K562 (cell line): ENCODE measurements at regions not wholly inside any gene's neighbourhood (a gene's known extent, or its start where the extent isn't known, plus 50 kb on each side); places are given as distances from the start of the nearest gene placed in this dataset.

ENCODE experiments used
- ATAC-seq: fragments of 200-7000 bp; cut with Tn5 transposase; 3 replicates; pipeline ENCODE4 v1.9.1; 2020; ENCODE audit warnings: moderate library complexity
- BruUV-seq: library from RNA; stranded (reverse); fragments of 400-500 nt; replicated peaks from 2 replicates; lab custom pipeline; 2021; lab: Mats Ljungman, UMichigan
- CTCF ChIA-PET: fragments of 300-600 bp; formaldehyde crosslinking; extraction: SDS; loops from one replicate; lab custom pipeline; 2021; ENCODE audit warnings: low intra/inter-chr PET ratio; lab: Yijun Ruan, JAX
- POLR2A ChIA-PET: fragments of 300-600, 350-650 bp; sonication (Branson Sonifier 250); formaldehyde crosslinking; extraction: SDS; loops from one replicate; lab custom pipeline; 2021; ENCODE audit warnings: antibody characterized with exemption, inconsistent platforms; lab: Yijun Ruan, JAX
- DNase-seq, 4 experiments: peaks; one replicate each; pipeline versions ENCODE4 v3.0.0 to v3.0.0-alpha.2; 2011 to 2018; ENCODE audit warnings: low spot score in 3 of 4, mixed read lengths in 3 of 4; ENCODE audit errors: extremely low read depth in 1 of 4
- FAIRE-seq: peaks from 2 replicates; lab custom pipeline; 2011; peaks lifted over from hg19 to GRCh38; lab: Jason Lieb, UNC
- H2AFZ ChIP-seq: 2 replicates; pipeline ENCODE4 v1.6.0; 2011; ENCODE audit warnings: low read depth, low read length, control low read depth, inconsistent platforms
- H3K27ac ChIP-seq: fragments of 200-600 bp; 3 replicates; pipeline ENCODE4 v1.8.0; 2011; ENCODE audit warnings: low read depth, mild to moderate bottlenecking, control low read depth, inconsistent platforms, low read length, moderate library complexity, mixed read lengths; ENCODE audit errors: extremely low read depth
- H3K27me3 ChIP-seq, 2 experiments: fragments of 300-600 bp in 1 of 2; 2 replicates in 1 of 2; 3 replicates in 1 of 2; pipeline versions ENCODE4 v1.6.0 to v1.8.0; 2011; ENCODE audit warnings: inconsistent platforms in 2 of 2, low read length in 2 of 2, mild to moderate bottlenecking in 1 of 2, mixed read lengths in 1 of 2, moderate library complexity in 1 of 2; ENCODE audit not compliant: control insufficient read depth in 2 of 2, insufficient read depth in 2 of 2
- H3K36me3 ChIP-seq: fragments of 300-600 bp; 3 replicates; pipeline ENCODE4 v1.8.0; 2011; ENCODE audit warnings: mild to moderate bottlenecking, low read length, inconsistent platforms; ENCODE audit not compliant: control insufficient read depth, insufficient read depth
- H3K4me1 ChIP-seq, 2 experiments: fragments of 200-600 bp in 1 of 2; replicated peaks in 1 of 2; 2 replicates in 1 of 2; 3 replicates in 1 of 2; pipeline versions ENCODE4 v1.5.1 to v1.8.0; 2011; ENCODE audit warnings: inconsistent platforms in 2 of 2, low read length in 2 of 2, mild to moderate bottlenecking in 1 of 2, mixed read lengths in 1 of 2, moderate library complexity in 1 of 2; ENCODE audit not compliant: control insufficient read depth in 2 of 2, insufficient read depth in 2 of 2
- H3K4me2 ChIP-seq: 2 replicates; pipeline ENCODE4 v1.6.1; 2011; ENCODE audit warnings: low read length, control low read depth, inconsistent platforms, mixed read lengths; ENCODE audit not compliant: insufficient read depth
- H3K4me3 ChIP-seq: fragments of 200-600 bp; sonication (generic), shearing (Covaris generic); 2 replicates; pipeline ENCODE4 v1.5.1; 2016; ENCODE audit warnings: control low read depth, inconsistent platforms
- H3K79me2 ChIP-seq: fragments of 200-600 bp; 3 replicates; pipeline ENCODE4 v1.8.0; 2011; ENCODE audit warnings: low read length, inconsistent platforms; ENCODE audit not compliant: control insufficient read depth, insufficient read depth
- H3K9ac ChIP-seq, 2 experiments: 2 replicates each; pipeline versions ENCODE4 v1.6.0 to v1.6.1; 2011; ENCODE audit warnings: low read depth in 2 of 2, low read length in 2 of 2, control low read depth in 1 of 2, inconsistent platforms in 1 of 2, mild to moderate bottlenecking in 1 of 2, mixed read lengths in 1 of 2; ENCODE audit not compliant: insufficient read depth in 1 of 2
- H3K9me1 ChIP-seq: one replicate; pipeline ENCODE4 v1.6.0; 2011; ENCODE audit warnings: inconsistent platforms, mild to moderate bottlenecking, low read length, moderate library complexity; ENCODE audit not compliant: control insufficient read depth, insufficient read depth
- H3K9me3 ChIP-seq: replicated peaks from 2 replicates; pipeline ENCODE4 v1.5.1; 2011; ENCODE audit warnings: low read depth, low read length, inconsistent platforms; ENCODE audit not compliant: control insufficient read depth, insufficient read depth
- H4K20me1 ChIP-seq: replicated peaks from 2 replicates; pipeline ENCODE4 v1.6.1; 2011; ENCODE audit warnings: low read length, inconsistent platforms, mixed read lengths; ENCODE audit not compliant: control insufficient read depth, insufficient read depth
- CAMTA2 ChIP-seq: fragments of 250-450 bp; sonication (Bioruptor Pico); conservative IDR thresholded peaks from 2 replicates; pipeline ENCODE4 v1.5.1; 2022
- CHD2 ChIP-seq: IDR thresholded peaks from 2 replicates; pipeline ENCODE4 v1.6.1; 2011; ENCODE audit warnings: low read depth, low read length
- GABPB2 ChIP-seq: fragments of 250-450 bp; sonication (Bioruptor Pico); conservative IDR thresholded peaks from 2 replicates; pipeline ENCODE4 v1.5.1; 2021; ENCODE audit warnings: mild to moderate bottlenecking
- MAFG ChIP-seq: fragments of 450-650 bp; conservative IDR thresholded peaks from 2 replicates; pipeline ENCODE4 v1.6.1; 2016; ENCODE audit warnings: missing genetic modification characterization, missing compliant biosample characterization
- PHF21A ChIP-seq: fragments of 450-650 bp; IDR thresholded peaks from 2 replicates; pipeline ENCODE4 v1.6.1; 2017; ENCODE audit warnings: low read depth, borderline replicate concordance
- WGBS: fragments of 100-300 bp; shearing (Covaris generic); methylation state at CpG from one replicate; pipeline ENCODE4 v1.1.6; 2016; ENCODE audit warnings: low coverage, mixed read lengths; ENCODE audit not compliant: insufficient coverage; ENCODE audit errors: missing lambda C conversion rate; 5-methylcytosine and 5-hydroxymethylcytosine counted together
- in situ Hi-C: fragments of 300-500 bp; cut with MboI; formaldehyde crosslinking; loops from 4 replicates; pipeline ENCODE4 v1.15.0; 2018; ENCODE audit warnings: inconsistent platforms, mixed read lengths
- intact Hi-C: fragments of 100-400 bp; cut with micrococcal nuclease; formaldehyde crosslinking; loops from 2 replicates; pipeline ENCODE4 v1.14.2; 2022

DNA sequence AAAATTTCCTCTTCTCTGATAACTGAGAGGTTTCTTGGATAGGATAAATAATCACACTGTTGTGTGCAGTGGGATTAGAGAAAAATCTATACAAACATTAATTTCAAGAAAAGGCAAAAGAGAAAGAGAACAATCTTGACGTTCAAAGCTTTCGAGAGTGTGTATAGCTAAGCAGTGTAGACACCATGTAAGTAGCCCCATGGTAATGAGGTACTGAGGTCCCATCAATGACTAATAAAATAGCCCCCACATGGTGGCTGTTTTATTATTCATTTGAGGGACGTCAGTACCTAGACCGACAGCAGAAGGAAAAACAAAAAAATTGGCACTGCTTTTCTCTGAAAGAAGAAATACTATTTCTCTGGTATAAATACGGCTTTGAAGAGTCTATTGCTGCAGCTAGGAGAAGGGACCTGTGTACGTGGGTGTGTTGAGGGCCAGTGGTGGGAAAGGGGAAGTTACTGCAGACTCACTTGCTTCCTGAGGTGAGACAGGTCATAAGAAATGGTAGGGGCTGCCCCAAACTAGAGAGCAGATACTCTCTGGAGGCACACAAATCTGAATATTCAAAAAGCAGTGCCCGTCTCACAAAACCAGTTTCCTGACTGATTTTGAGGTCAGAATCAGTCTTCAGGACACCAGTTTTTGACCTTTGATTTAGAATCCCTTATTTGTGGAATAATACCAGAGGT, 339.8 kb downstream of the EMP1 start:
- Histone ChIP-seq H3K9me1 (no peaks in the 10 kb centered on the region), H3K79me2 (no peaks in the 10 kb centered on the region), H3K4me3 (no peak overlapping the region), H4K20me1 (no peaks in the 10 kb centered on the region), H3K27ac (no peak overlapping the region), H3K9ac (no peak overlapping the region), H2AFZ (no peak overlapping the region), H3K4me1 (no peaks in the 10 kb centered on the region), H3K9me3 (no peaks in the 10 kb centered on the region), H3K27me3 (no peaks in the 10 kb centered on the region), H3K36me3 (no peaks in the 10 kb centered on the region), H3K4me2 (no peak overlapping the region)
- FAIRE-seq (no peak), DNase-seq (no peak), ATAC-seq (no peak)
- in situ Hi-C loops, result no loop called here
- intact Hi-C loops, result loop anchor here (5.0 to 10.0 kb wide), 2 partner anchors 174 to 262 kb away; no protein-coding TSS in a partner anchor
- no TSS peak for BruUV-seq
- no peak for TF ChIP-seq CAMTA2 (CRISPR knock-in tag)
- no peak for TF ChIP-seq PHF21A
- TF ChIP-seq GABPB2 (CRISPR knock-in tag), result no peak
- no peak for TF ChIP-seq MAFG
- no peak for TF ChIP-seq CHD2
- ChIA-PET POLR2A (interaction anchor here (1.0 kb wide), 1 partner anchor 9 kb away, joined by 4 read pairs; no protein-coding TSS in a partner anchor), CTCF (interaction anchor here (0.5 kb wide), 1 partner anchor 35 kb away, joined by 3 read pairs; no protein-coding TSS in a partner anchor)
- 2% methylated on average over 7 of the region's 7 CpGs for WGBS
